SK-N-MC (cell line): ENCODE measurements at regions not wholly inside any gene's neighbourhood (a gene's known extent, or its start where the extent isn't known, plus 50 kb on each side); places are given as distances from the start of the nearest gene placed in this dataset.

Experiments
- DNase-seq: peaks from one replicate; pipeline ENCODE4 v3.0.0-alpha.2; 2011; ENCODE audit warnings: low read depth, low spot score
- H3K27ac ChIP-seq: fragments of 200-600 bp; sonication (generic); 2 replicates; pipeline ENCODE4 v1.5.1; 2016; ENCODE audit warnings: mixed run types
- H3K36me3 ChIP-seq: fragments of 200-600 bp; sonication (generic); 2 replicates; pipeline ENCODE4 v1.6.1; 2017; ENCODE audit warnings: antibody characterized with exemption, low read length, mixed read lengths; ENCODE audit not compliant: insufficient read depth
- H3K4me3 ChIP-seq: fragments of 200-600 bp; sonication (generic); 2 replicates; pipeline ENCODE4 v1.5.1; 2016
- H3K9ac ChIP-seq: fragments of 200-600 bp; sonication (generic); 2 replicates; pipeline ENCODE4 v1.8.0; 2017; ENCODE audit warnings: mixed run types, mixed read lengths; ENCODE audit not compliant: insufficient read length
- H3K9me3 ChIP-seq: fragments of 200-600 bp; sonication (generic); 2 replicates; pipeline ENCODE4 v1.6.1; 2017; ENCODE audit warnings: low read depth, mild to moderate bottlenecking, antibody characterized with exemption, low read length, moderate library complexity, mixed read lengths
- EZH2 ChIP-seq: fragments of 200-600 bp; sonication (generic); IDR thresholded peaks from one replicate; pipeline ENCODE4 v1.6.1; 2017; ENCODE audit warnings: antibody characterized with exemption
- FOXP2 ChIP-seq: optimal IDR thresholded peaks from 2 replicates; pipeline ENCODE3; 2011; ENCODE audit warnings: mild to moderate bottlenecking, moderate library complexity; ENCODE audit not compliant: insufficient read depth; ENCODE audit errors: extremely low read length, control extremely low read depth
- POLR2AphosphoS5 ChIP-seq: IDR thresholded peaks from 2 replicates; pipeline ENCODE4 v1.6.1; 2012; ENCODE audit warnings: mild to moderate bottlenecking, low read depth, low read length, borderline replicate concordance

DNA sequence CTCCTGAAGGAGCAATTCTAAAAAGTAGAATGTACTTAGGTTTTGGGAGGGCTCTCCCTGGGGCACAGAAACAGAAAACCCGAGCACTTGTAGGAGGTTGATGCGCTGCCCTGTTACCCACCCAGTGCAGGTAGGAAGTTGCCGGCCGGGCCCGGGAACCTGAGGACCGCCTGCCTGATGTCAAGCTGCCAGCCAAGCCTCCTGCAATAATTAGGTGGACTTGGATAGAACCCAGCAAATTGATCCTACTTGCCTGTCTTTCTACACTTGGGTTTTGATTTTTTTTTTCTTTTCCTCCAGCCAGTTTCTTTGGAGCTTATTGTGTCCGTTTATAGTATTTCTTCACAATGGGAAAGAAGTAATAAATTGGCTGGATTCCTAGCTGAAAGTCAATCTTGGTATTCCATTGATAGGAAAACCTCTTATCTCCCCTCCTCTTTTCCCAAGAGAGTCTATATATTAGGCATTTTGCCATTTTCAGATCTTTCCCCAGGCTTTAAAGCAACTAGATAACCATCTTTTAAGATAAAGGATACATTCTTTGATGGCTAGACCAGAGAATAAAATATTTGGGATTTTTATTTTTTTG is 78.3 kb upstream of the FYN start:
- no peaks in the 10 kb centered on the region for H3K36me3 ChIP-seq
- DNase-seq: no peak
- H3K9me3 ChIP-seq: no peaks in the 10 kb centered on the region
- H3K9ac ChIP-seq: peak overlapping the region; percentile 54
- TF ChIP-seq EZH2: no peak
- TF ChIP-seq POLR2AphosphoS5: no peak
- TF ChIP-seq FOXP2: no peak
- peak overlapping the region; percentile 94 for H3K27ac ChIP-seq
- H3K4me3 ChIP-seq: peak overlapping the region; percentile 43; the same call in 1 of the 2 replicates

DNA sequence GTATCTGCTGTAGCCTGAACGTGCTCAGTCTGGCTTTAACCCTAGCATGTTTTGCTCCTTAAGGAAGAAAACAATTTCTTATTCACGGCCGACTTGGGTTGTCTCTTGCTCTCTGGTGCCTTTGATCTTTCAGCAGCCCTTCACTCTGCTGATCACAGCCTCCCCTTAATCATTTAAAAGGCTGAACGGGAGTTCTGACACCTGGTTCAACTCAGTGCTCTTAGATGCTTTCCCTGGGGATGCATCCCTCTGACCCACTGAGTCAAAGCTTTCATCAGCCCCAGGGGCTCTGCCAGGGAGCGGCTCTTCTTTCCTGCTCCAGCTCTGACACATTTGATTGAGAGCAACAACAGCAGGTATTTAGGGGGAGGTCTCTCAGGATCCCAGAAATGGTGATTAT is 79.0 kb upstream of the FYN start:
- H3K4me3 ChIP-seq: peak overlapping the region; percentile 43
- H3K9ac ChIP-seq: peak overlapping the region; percentile 54
- peak overlapping the region; percentile 94 for H3K27ac ChIP-seq
- DNase-seq: no peak
- no peaks in the 10 kb centered on the region for H3K36me3 ChIP-seq
- TF ChIP-seq FOXP2 (no peak), EZH2 (no peak), POLR2AphosphoS5 (no peak)
- H3K9me3 ChIP-seq: no peaks in the 10 kb centered on the region

- peak overlapping the region; percentile 54 for H3K9ac ChIP-seq
- TF ChIP-seq FOXP2 (no peak), POLR2AphosphoS5 (no peak), EZH2 (no peak)
- no peak for DNase-seq
- no peak overlapping the region for H3K4me3 ChIP-seq
- H3K27ac ChIP-seq: peak overlapping the region; percentile 94
- no peaks in the 10 kb centered on the region for H3K9me3 ChIP-seq
- H3K36me3 ChIP-seq: no peaks in the 10 kb centered on the region
Measured at GRCh38 chr6:111952821-111953540, 79.7 kb upstream of the FYN start.

DNA sequence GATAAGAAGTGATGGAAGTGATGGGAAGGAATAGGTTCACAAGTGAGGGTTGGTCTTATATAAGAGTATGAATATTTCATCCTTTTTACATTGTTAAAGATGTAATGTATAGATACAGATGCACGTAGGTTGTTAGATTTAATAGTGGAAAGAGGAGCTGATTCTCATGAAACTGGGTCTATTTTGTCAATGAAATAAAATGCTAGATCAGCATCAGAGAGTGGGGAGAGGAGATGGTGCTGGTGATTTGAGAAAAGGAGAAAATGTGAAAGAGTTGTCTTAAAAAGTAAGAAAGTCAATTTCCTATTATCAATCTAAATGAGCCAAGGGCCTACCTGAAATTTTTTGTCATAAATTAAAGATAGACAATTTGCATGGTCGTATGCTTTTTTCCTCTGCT is 82.8 kb upstream of the FYN start:
- Histone ChIP-seq H3K27ac (0 out of 2 replicates have a peak overlapping the region, but pooled peaks have one; percentile 13), H3K36me3 (no peaks in the 10 kb centered on the region), H3K4me3 (no peak overlapping the region), H3K9ac (no peak overlapping the region), H3K9me3 (no peaks in the 10 kb centered on the region)
- no peak for TF ChIP-seq POLR2AphosphoS5
- no peak for TF ChIP-seq EZH2
- TF ChIP-seq FOXP2: no peak
- no peak for DNase-seq

DNA sequence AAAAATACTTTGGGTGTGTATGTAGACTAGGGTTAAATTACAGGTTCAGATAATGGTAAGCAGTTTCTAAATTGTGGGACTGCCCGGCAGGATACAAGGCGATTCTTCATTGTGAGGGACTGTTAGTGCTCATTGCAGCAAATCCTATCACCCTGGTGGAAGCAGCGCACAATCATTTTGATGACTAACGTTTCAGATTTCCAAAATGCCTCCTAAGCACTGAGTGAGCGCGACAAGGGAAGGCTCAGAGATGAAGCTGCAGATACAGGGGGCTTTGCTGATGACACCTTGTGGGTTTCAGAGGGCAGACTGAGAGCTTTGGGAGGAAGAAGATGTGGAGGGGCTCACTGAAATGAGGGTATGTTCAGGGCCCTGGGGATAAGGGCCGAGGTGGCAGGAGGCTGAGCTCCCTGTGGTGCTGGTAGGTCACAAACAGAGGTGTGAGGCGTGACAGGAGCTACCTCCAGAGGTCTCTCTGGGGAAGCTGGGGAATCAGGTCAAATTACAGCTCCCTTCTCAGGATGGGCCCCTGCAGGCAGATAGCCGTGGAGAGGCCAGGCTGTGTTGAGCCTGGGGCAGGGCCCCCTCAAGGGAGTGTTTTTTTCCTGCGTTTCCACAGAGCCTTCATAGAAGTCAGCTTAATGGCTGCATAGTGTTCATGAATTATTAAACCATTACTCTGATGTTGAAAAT is 84.5 kb upstream of the FYN start:
- Histone ChIP-seq H3K9ac (peak overlapping the region; percentile 19), H3K36me3 (no peaks in the 10 kb centered on the region), H3K9me3 (peaks cover 6% of the 10 kb centered on the region; the same call in 1 of the 2 replicates), H3K4me3 (peak overlapping the region; percentile 21; the same call in 1 of the 2 replicates), H3K27ac (peak overlapping the region; percentile 32; the same call in 1 of the 2 replicates)
- no peak for DNase-seq
- TF ChIP-seq EZH2: no peak
- no peak for TF ChIP-seq POLR2AphosphoS5
- no peak for TF ChIP-seq FOXP2

GRCh38 chr6:111958534-111958933 is 85.3 kb upstream of the FYN start:
- Histone ChIP-seq H3K9me3 (peaks cover 6% of the 10 kb centered on the region; the same call in 1 of the 2 replicates), H3K36me3 (no peaks in the 10 kb centered on the region), H3K27ac (0 out of 2 replicates have a peak overlapping the region, but pooled peaks have one; percentile 32), H3K4me3 (no peak overlapping the region), H3K9ac (no peak overlapping the region)
- no peak for TF ChIP-seq FOXP2
- no peak for DNase-seq

GRCh38 chr6:111959766-111960165 is 86.5 kb upstream of the FYN start:
- Histone ChIP-seq H3K4me3 (no peak overlapping the region), H3K36me3 (no peaks in the 10 kb centered on the region), H3K27ac (no peak overlapping the region; the same call in 1 of the 2 replicates), H3K9ac (no peak overlapping the region), H3K9me3 (peaks cover 6% of the 10 kb centered on the region; the same call in 1 of the 2 replicates)
- no peak for DNase-seq
- TF ChIP-seq POLR2AphosphoS5: no peak
- TF ChIP-seq FOXP2: no peak
- TF ChIP-seq EZH2: no peak

DNA sequence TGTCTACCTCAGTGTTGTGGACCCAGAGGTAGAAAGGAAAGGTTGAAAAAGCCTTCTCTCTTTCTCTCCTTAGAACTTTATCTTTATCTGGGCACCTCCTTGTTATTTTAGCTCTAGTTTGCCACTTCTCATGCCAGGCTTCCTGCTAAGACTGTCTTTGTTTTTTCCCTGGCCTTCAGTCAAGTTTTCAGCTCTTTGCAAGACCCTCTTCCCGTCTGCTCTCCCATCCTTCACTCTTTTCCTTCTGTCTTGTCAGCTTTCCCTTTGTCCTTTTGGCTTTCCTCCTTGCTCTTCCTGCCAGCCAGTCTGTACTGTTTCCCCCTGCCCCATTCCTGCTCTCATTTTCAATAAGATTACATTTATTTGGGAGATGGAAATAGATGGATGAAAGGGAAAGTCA is 86.8 kb upstream of the CCN6 start:
- Histone ChIP-seq H3K9ac (no peak overlapping the region), H3K27ac (no peak overlapping the region), H3K9me3 (no peaks in the 10 kb centered on the region), H3K4me3 (no peak overlapping the region), H3K36me3 (no peaks in the 10 kb centered on the region)
- no peak for DNase-seq
- TF ChIP-seq POLR2AphosphoS5 (no peak), FOXP2 (no peak), EZH2 (no peak)
